Mesenchymal stem cell (in vitro differentiated cells and primary cell): ENCODE measurements at regions not wholly inside any gene's neighbourhood (a gene's known extent, or its start where the extent isn't known, plus 50 kb on each side); places are given as distances from the start of the nearest gene placed in this dataset.

Experiments
- DNase-seq: peaks from one replicate; pipeline ENCODE4 v3.0.0-alpha.2; 2013
- H2AFZ ChIP-seq: one replicate; pipeline ENCODE4 v1.6.1; 2013; ENCODE audit warnings: low read depth, mild to moderate bottlenecking, control low read depth, inconsistent platforms, low read length, moderate library complexity
- H2AK5ac ChIP-seq: 2 replicates; pipeline ENCODE4 v1.6.1; 2013; ENCODE audit warnings: low read length, moderate library complexity, mild to moderate bottlenecking, inconsistent platforms; ENCODE audit not compliant: severe bottlenecking
- H2BK120ac ChIP-seq: one replicate; pipeline ENCODE4 v1.6.1; 2013; ENCODE audit warnings: low read depth, mild to moderate bottlenecking, inconsistent platforms, low read length, moderate library complexity
- H2BK12ac ChIP-seq, 2 experiments: one replicate each; pipeline ENCODE4 v1.6.1; 2013; ENCODE audit warnings: inconsistent platforms in 2 of 2, low read length in 2 of 2, mild to moderate bottlenecking in 2 of 2, moderate library complexity in 2 of 2, control low read depth in 1 of 2
- H2BK15ac ChIP-seq: one replicate; pipeline ENCODE4 v1.6.1; 2013; ENCODE audit warnings: mild to moderate bottlenecking, low read depth, inconsistent platforms; ENCODE audit not compliant: poor library complexity, severe bottlenecking
- H2BK5ac ChIP-seq: 2 replicates; pipeline ENCODE4 v1.6.1; 2013; ENCODE audit warnings: low read depth, mild to moderate bottlenecking, low read length, control low read depth, inconsistent platforms; ENCODE audit not compliant: poor library complexity, severe bottlenecking
- H3K14ac ChIP-seq, 2 experiments: one replicate each; pipeline ENCODE4 v1.6.1; 2013; ENCODE audit warnings: inconsistent platforms in 2 of 2, low read length in 2 of 2, control low read depth in 1 of 2, mild to moderate bottlenecking in 1 of 2, moderate library complexity in 1 of 2
- H3K18ac ChIP-seq, 2 experiments: one replicate each; pipeline ENCODE4 v1.6.1; 2013; ENCODE audit warnings: inconsistent platforms in 2 of 2, low read length in 2 of 2, control low read depth in 1 of 2, low read depth in 1 of 2, mild to moderate bottlenecking in 1 of 2
- H3K23ac ChIP-seq, 2 experiments: one replicate each; pipeline ENCODE4 v1.6.1; 2013; ENCODE audit warnings: inconsistent platforms in 2 of 2, low read length in 2 of 2, mild to moderate bottlenecking in 2 of 2, moderate library complexity in 2 of 2, control low read depth in 1 of 2
- H3K27ac ChIP-seq: 2 replicates; pipeline ENCODE4 v1.5.1; 2013; ENCODE audit warnings: mild to moderate bottlenecking, moderate library complexity, low read length, control low read depth, inconsistent platforms; ENCODE audit not compliant: poor library complexity, severe bottlenecking
- H3K27me3 ChIP-seq, 2 experiments: 2 replicates each; pipeline versions ENCODE4 v1.6.1 to v1.7.0; 2013; ENCODE audit warnings: low read length in 2 of 2, mild to moderate bottlenecking in 2 of 2, moderate library complexity in 2 of 2, control low read depth in 1 of 2, inconsistent platforms in 1 of 2; ENCODE audit not compliant: control insufficient read depth in 1 of 2, insufficient read depth in 1 of 2
- H3K36me3 ChIP-seq, 2 experiments: 2 replicates each; pipeline versions ENCODE4 v1.6.1 to v1.7.0; 2013; ENCODE audit warnings: low read length in 2 of 2, control low read depth in 1 of 2, inconsistent platforms in 1 of 2, low read depth in 1 of 2, mild to moderate bottlenecking in 1 of 2; ENCODE audit not compliant: insufficient read depth in 2 of 2, control insufficient read depth in 1 of 2
- H3K4ac ChIP-seq, 2 experiments: one replicate each; pipeline ENCODE4 v1.6.1; 2013; ENCODE audit warnings: inconsistent platforms in 2 of 2, low read length in 2 of 2, mild to moderate bottlenecking in 2 of 2, moderate library complexity in 2 of 2, control low read depth in 1 of 2, low read depth in 1 of 2
- H3K4me1 ChIP-seq: 2 replicates; pipeline ENCODE4 v1.6.1; 2013; ENCODE audit warnings: low read depth, low read length, control low read depth; ENCODE audit not compliant: control insufficient read depth, insufficient read depth
- H3K4me2 ChIP-seq: 2 replicates; pipeline ENCODE4 v1.6.1; 2013; ENCODE audit warnings: low read length, mild to moderate bottlenecking, inconsistent platforms; ENCODE audit not compliant: poor library complexity, severe bottlenecking
- H3K4me3 ChIP-seq, 2 experiments: 2 replicates each; pipeline versions ENCODE4 v1.5.1 to v1.7.0; 2013; ENCODE audit warnings: low read length in 2 of 2, mild to moderate bottlenecking in 2 of 2, control low read depth in 1 of 2, low read depth in 1 of 2; ENCODE audit not compliant: insufficient read depth in 1 of 2
- H3K79me1 ChIP-seq: replicated peaks from 2 replicates; pipeline ENCODE4 v1.6.1; 2013; ENCODE audit warnings: mild to moderate bottlenecking, control low read depth, low read length, inconsistent platforms; ENCODE audit not compliant: poor library complexity, severe bottlenecking
- H3K9ac ChIP-seq: 2 replicates; pipeline ENCODE4 v1.7.0; 2013; ENCODE audit warnings: mild to moderate bottlenecking, low read length, moderate library complexity
- H3K9me3 ChIP-seq: 2 replicates; pipeline ENCODE4 v1.7.0; 2013; ENCODE audit warnings: mild to moderate bottlenecking, low read length; ENCODE audit not compliant: control insufficient read depth
- H4K8ac ChIP-seq: one replicate; pipeline ENCODE4 v1.6.1; 2013; ENCODE audit warnings: inconsistent platforms, mild to moderate bottlenecking, low read length, moderate library complexity
- H4K91ac ChIP-seq: one replicate; pipeline ENCODE4 v1.6.1; 2013; ENCODE audit warnings: mild to moderate bottlenecking, low read length, inconsistent platforms
- WGBS: methylation state at CpG from one replicate; pipeline ENCODE4 v1.1.7; 2013; ENCODE audit warnings: mixed read lengths; 5-methylcytosine and 5-hydroxymethylcytosine counted together

DNA sequence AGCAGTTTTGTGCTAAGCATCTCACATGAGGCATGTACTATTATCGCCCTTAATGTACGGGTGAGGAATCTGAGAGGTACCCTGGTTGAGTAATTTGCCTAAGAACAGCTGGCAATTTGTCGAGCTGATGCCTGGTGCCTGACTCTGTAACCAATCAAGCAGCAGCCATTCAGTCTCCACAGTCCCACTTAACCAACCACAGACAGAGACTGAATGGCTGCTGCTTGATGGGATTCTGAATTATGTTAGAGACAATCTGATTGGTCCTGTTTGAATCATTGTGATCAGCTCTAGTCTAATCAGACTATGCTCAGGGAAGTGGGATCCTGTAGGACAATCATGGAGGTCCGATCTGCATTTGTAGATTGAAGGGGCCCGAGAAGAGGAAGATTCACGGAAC is 447.0 kb downstream of the SHISA9 start:
- Histone ChIP-seq H2AFZ (no peak overlapping the region), H3K4me2 (no peak overlapping the region), H3K23ac (no peak overlapping the region), H2AK5ac (no peak overlapping the region), H3K4me1 (peaks cover 5% of the 10 kb centered on the region), H2BK12ac (no peak overlapping the region), H3K4ac (no peak overlapping the region), H2BK15ac (no peak overlapping the region), H2BK5ac (no peak overlapping the region), H3K4me3 (no peak overlapping the region), H3K9ac (no peak overlapping the region), H3K36me3 (no peaks in the 10 kb centered on the region), H3K27me3 (no peaks in the 10 kb centered on the region), H4K91ac (no peak overlapping the region), H3K18ac (no peak overlapping the region), H3K9me3 (no peaks in the 10 kb centered on the region), H4K8ac (no peak overlapping the region), H3K79me1 (no peaks in the 10 kb centered on the region), H3K27ac (no peak overlapping the region), H2BK120ac (no peak overlapping the region), H3K14ac (no peak overlapping the region)
- WGBS = 90% methylated on average over 6 of the region's 6 CpGs
- no peak for DNase-seq

GRCh38 chr16:13350000-13350399 is 448.6 kb downstream of the SHISA9 start:
- H2BK15ac ChIP-seq = no peak overlapping the region
- no peaks in the 10 kb centered on the region for H3K36me3 ChIP-seq
- no peak overlapping the region for H3K14ac ChIP-seq
- H3K4ac ChIP-seq = no peak overlapping the region
- H2BK120ac ChIP-seq = no peak overlapping the region
- no peak overlapping the region for H2BK12ac ChIP-seq
- H4K91ac ChIP-seq = no peak overlapping the region
- WGBS = 83% methylated on average over 4 of the region's 4 CpGs
- no peaks in the 10 kb centered on the region for H3K27me3 ChIP-seq
- H3K9ac ChIP-seq = no peak overlapping the region
- no peak overlapping the region for H3K18ac ChIP-seq
- no peak overlapping the region for H4K8ac ChIP-seq
- no peak overlapping the region for H3K23ac ChIP-seq
- no peak overlapping the region for H3K27ac ChIP-seq
- no peak overlapping the region for H2BK5ac ChIP-seq
- H3K4me2 ChIP-seq = no peak overlapping the region
- no peaks in the 10 kb centered on the region for H3K9me3 ChIP-seq
- DNase-seq = no peak
- H3K4me3 ChIP-seq = no peak overlapping the region
- H2AK5ac ChIP-seq = no peak overlapping the region
- H3K79me1 ChIP-seq = no peaks in the 10 kb centered on the region
- H2AFZ ChIP-seq = no peak overlapping the region
- peaks cover 5% of the 10 kb centered on the region for H3K4me1 ChIP-seq

DNA sequence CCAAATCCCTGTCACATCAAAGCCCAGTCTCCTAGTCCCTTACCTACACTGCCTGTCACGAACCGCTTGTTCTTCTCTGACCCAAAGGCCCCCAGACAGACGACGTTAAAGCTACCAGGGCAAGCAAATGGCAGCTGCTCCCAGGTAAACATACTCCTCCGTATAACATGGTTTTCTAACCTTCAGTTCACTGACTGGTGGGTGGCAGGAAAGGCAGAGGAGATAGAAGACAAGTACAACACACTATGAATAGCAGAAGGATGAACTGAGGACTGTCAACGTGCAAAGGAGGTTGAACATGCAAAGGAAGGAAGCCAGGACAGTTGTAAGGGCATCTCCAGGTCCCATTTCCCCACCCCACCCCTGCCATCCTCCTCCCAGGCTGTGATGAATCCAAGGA is 449.8 kb downstream of the SHISA9 start:
- Histone ChIP-seq H3K9ac (no peak overlapping the region), H2AK5ac (no peak overlapping the region), H2BK12ac (no peak overlapping the region), H3K4me1 (peaks cover 5% of the 10 kb centered on the region), H3K23ac (no peak overlapping the region), H3K27ac (no peak overlapping the region), H3K36me3 (no peaks in the 10 kb centered on the region), H2BK120ac (no peak overlapping the region), H3K18ac (no peak overlapping the region), H2AFZ (no peak overlapping the region), H3K14ac (no peak overlapping the region), H3K4ac (no peak overlapping the region), H4K8ac (no peak overlapping the region), H3K27me3 (no peaks in the 10 kb centered on the region), H2BK15ac (no peak overlapping the region), H4K91ac (no peak overlapping the region), H3K9me3 (no peaks in the 10 kb centered on the region), H3K79me1 (no peaks in the 10 kb centered on the region), H3K4me2 (no peak overlapping the region), H2BK5ac (no peak overlapping the region), H3K4me3 (no peak overlapping the region)
- no peak for DNase-seq
- WGBS = 62% methylated on average over 6 of the region's 6 CpGs

DNA sequence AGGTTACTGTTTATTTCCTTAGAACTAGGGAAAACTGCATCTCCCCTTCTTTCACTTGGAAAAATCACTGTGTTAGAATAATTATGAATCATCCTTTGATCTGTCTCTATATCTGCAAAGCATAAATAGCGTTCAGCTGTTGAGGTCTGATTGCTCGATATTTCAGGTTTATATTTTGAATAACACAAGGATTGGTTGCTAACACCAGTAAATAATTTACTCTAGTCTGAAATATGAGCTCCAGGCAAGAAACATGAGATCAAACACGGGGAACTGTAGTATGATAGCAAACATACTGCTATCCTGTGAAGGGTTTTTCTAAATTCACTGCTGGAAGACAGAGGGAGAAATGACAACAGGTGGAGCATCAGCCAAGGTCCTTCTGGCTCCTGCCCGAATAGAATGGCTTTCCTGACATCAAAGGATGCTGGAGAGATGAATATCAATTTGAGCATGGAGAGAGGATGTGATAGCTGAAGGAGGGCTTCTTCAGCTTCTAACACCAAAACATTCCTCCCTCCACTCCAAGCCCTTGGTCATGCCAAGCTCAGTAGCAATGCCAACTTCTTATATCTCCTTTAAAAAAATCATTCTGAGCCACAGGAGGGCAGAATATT is 450.3 kb downstream of the SHISA9 start:
- no peak overlapping the region for H3K23ac ChIP-seq
- no peak overlapping the region for H2BK15ac ChIP-seq
- no peak overlapping the region for H2BK120ac ChIP-seq
- H3K18ac ChIP-seq = no peak overlapping the region
- no peak overlapping the region for H3K4me2 ChIP-seq
- H3K9me3 ChIP-seq = no peaks in the 10 kb centered on the region
- no peak for DNase-seq
- H3K4me1 ChIP-seq = peaks cover 5% of the 10 kb centered on the region
- no peaks in the 10 kb centered on the region for H3K27me3 ChIP-seq
- no peak overlapping the region for H2AK5ac ChIP-seq
- H2BK12ac ChIP-seq = no peak overlapping the region
- no peak overlapping the region for H3K9ac ChIP-seq
- H2BK5ac ChIP-seq = no peak overlapping the region
- H3K79me1 ChIP-seq = no peaks in the 10 kb centered on the region
- no peak overlapping the region for H3K27ac ChIP-seq
- H3K36me3 ChIP-seq = no peaks in the 10 kb centered on the region
- no peak overlapping the region for H4K8ac ChIP-seq
- H3K4ac ChIP-seq = no peak overlapping the region
- no peak overlapping the region for H4K91ac ChIP-seq
- 38% methylated on average over 1 of the region's 4 CpGs for WGBS
- H2AFZ ChIP-seq = no peak overlapping the region
- no peak overlapping the region for H3K4me3 ChIP-seq
- H3K14ac ChIP-seq = no peak overlapping the region
